Ammon's horn (tissue), 1 donor: ENCODE measurements at regions not wholly inside any gene's neighbourhood (a gene's known extent, or its start where the extent isn't known, plus 50 kb on each side); places are given as distances from the start of the nearest gene placed in this dataset.
A peak's percentile ranks its signal among the peaks of the same experiment; 100 is the strongest.

ENCODE experiments used
- DNase-seq: peaks from one replicate; pipeline ENCODE4 v3.0.0-alpha.2; 2016; ENCODE audit warnings: low spot score

DNA sequence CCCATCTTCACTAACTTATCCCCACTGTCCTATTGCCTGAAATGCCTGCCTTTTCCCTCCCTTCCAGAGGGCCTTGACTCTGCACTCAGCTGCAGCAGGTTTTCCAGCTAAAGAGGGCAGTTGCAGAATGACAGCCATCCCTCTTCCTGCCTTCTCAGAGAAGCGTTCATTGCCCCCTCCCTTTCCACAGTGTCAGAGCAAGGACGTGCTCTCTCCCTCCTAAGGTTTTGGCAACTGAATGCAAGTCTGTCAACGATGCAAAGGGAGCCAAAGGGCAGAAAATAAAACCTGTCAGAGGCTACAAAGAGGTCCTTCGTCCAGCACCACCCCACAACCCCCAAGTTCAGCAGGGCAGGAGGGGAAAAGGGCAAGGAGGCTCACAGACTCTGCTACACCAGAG is 230.1 kb upstream of the THBS1 start:
- no peak for DNase-seq

DNA sequence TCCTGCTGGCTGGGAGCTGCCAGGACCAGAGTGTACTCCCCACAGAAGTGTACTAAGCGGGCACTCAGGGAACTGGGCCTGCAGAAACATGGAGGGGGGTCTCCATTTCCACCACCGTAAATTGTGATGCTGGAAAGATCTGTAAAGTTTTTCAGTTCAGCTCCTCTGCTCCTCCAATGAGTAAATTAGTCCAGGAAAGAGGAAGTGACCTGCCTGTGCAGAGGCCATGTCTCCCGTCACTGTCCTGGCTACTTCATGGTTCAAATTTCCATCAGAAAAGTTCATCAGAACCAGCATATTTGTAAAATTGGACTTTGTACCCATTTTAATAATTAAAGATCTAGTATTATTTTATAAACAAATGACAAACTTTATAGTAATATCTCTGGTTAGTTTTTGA is 226.7 kb upstream of the THBS1 start:
- no peak for DNase-seq

DNA sequence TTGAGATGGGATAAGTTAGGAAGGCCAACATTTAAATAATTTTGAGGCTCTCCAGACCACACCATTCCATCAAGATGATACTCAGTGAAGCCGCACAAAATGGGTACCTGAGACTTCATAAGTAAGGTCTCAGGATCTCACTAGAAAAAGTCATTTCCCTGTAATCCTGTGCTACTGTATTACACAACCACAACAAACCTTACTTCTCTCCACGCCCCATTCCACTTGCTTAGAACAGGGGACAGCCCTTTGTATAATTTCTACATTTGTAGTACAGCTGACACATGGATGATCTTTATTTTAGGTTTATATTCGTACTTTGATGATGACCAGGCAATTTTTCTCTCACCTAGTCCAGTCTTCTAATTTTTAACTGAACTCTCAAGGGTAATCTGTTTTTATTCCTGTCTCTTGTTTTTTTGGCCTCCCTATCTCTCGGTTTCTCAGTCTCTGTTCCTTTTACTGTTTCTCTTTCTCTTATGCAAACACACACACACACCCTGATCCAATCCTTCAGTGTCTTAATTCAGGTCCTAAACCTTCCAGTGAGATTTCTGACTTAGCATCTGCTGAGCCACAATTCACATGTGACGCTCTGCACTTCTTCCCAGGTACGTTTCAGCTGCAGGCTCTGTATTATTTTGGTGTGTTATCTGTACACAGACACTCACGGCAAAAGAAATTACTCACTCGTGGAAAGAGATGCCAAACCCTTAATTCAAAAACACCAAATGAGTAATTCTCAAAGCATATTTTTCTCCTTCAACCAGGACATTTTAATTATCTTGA is 223.2 kb upstream of the THBS1 start:
- no peak for DNase-seq

DNA sequence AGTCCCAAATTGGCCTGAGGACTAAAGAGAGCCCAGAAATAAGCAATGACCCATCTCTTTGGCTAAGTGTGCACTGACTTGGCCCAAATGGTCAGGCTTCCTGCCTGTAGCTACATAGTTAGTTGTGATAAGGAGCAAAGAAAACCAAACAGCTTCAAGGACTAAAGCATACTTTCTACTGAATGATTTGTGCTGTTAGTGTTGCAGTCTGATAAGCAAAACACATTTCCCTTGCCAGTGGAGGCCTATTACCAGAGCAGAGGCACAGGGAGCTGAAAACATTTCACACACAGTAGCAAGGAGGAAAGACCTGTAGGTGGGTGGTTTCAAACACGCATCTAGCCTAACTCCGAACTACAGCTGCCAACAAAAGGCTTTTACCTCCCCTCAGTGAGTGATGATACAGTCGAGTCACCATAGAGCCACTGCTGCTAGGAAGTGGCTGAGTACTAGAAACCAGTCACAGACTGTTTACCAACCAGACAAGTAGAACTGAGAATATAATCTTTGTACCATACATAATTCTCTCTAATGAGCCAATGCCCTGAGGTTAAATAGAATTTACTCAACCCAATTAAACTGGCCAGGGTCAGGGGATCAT is 222.3 kb upstream of the THBS1 start:
- DNase-seq, result peak; percentile 17

DNA sequence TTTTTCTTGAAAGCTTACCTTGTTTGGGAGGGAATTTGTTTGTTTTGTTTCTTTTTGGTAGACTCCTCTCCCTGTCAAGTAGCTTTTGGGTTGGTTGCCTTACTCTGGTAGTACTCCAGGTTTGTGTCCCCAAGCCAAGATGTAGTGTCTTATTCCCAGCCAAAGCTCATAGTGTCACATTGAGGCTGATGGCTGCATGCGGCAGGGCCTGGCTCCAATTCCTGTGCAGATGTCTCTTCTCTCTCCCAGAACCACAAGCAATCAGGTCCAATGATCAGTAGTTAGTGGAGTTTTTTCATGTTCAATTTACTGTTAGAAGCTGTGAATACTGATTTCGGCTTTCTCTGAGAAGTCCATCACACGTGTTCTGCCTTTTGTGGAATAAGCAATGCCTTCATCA is 221.1 kb upstream of the THBS1 start:
- DNase-seq, result peak; percentile 25

DNA sequence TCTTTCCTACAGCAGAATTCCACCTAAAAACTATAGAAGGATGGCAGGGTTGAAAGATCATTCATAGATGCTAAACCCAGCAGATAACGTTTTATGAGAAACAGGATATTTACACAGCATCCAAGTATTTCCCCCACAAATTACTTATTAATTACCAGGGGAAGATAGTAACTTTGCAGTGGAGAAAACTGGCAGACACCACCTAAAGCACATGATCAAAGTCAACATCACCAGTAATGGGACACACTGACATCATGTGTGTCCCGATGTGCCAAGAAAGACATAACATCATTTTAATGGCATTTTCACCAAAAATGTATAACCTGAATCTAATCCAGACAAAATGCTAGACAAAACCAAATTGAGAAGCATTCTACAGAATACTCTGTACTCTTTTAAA is 220.4 kb upstream of the THBS1 start:
- no peak for DNase-seq

DNA sequence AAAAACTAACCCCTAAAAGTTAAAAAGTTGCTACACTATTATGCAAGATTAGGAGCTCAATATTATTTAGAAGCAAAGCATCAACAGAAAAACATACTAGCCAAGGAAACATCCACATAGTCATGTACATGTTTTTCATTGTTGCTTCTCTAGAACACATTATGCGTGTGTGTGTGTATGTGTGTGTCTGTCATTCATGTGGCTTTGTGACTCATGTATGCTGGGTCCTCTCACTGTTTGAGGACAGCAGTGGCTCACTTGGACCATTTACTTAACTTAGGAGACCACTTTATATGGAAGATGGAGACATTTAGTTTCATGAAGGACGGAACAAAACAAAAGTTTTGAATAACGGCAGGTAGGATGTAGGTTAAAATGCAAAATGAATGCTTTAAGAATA is 219.4 kb upstream of the THBS1 start:
- no peak for DNase-seq

DNA sequence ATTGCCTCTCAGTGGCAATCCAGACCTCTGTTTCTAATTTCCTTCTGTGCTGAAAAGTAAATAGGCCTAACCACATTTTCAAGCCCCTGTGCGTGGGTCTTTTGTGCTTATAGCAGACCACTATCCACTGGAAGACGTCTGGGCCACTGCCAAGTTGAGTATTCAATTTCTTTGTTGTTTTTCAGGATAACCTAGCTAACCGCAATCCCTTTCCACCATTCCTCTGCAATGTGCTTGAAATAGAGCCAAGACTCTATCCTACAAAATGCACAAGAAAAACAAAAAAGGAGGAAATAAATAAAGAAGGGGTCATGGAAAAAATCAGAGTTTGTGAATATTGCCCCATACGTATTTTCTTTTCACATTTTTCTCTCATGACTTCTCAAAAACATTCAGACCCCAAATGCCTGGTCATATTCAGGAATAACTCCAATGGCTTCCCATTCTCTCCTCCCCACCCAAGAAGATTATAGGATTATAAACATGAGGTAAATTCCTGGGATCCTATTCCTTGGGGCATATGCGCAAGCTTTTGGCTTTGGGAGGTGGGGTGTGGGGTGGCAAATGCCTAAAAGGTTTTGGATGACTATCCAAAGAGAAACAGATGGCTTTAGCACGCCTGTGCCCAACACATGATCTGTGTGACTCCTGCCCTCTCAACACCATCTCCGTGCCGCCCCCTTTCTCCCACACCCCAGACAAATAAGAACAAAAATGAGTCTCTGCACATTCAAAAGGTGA is 217.9 kb upstream of the THBS1 start:
- no peak for DNase-seq

DNA sequence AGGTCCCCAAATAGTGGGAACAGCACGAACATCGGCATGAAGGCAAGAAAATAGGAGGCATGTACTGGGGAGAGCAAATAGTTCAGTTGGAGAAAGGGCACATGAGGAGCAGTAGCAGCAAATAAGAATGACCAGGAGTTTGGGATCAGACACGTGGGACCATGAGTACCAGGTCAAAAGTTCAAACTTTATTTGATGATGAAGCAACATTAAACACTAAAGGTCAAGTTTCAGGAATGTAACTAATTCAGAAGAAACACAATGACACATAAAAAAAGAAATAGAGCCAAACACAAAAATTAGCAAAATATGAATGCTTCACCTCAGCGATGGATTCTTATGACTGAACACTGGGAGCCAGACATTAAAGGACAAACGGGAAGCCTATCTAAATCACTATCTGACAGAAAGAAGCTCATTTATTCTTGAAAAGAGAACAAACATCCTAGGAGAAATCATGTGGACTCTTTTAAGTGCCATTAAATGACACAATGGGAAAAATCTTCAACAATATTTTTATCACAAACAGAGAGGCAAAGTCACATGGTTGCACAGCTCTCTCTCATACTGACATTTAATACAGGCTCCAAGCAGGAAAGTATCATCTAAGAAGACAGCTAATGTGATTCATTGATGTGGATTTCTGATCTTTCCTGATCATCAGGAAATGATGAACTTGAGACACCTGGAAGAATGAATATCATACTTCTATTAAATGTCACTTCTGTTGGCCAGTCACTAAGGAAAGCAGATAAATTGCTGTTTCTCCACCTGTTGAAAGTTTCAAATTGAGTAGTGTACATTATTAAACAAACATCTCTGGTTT is 216.9 kb upstream of the THBS1 start:
- DNase-seq, result no peak

DNA sequence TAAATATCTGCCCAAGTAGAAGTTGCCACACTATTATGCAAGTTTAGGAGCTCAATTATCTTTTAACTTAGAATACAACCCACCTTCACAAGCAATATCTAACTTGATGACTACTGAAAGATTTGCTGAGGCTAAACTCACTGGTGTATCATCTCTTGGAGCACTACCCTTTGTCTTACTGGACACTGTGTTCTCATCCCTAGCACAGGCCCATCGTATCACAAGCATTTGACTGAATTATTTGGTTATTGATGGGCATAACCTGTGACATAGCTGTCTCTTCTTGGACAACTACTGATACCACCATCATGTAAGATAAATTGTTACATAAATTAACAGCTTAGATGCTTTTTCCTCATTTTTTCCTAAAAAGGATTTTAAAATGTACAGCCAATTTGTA is 216.2 kb upstream of the THBS1 start:
- DNase-seq, result no peak

DNA sequence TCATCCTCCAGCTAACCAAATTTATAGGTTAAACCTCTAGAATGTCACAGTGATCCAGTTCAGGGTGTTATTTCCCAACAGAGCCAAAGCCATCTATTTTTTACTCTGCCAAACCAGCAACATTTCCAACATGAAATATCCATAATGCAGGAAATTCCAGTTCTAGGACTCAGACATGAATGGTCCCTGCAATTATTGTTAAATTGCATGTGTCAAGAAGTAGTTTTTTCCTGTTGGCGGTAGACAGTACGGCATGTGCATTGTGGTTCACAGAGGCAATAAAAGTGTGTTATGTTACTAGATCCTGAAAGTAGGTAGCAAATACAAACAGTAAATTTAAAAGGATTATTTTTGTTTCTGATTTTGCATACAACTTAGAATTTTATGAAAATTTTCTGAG is 215.7 kb upstream of the THBS1 start:
- no peak for DNase-seq

DNA sequence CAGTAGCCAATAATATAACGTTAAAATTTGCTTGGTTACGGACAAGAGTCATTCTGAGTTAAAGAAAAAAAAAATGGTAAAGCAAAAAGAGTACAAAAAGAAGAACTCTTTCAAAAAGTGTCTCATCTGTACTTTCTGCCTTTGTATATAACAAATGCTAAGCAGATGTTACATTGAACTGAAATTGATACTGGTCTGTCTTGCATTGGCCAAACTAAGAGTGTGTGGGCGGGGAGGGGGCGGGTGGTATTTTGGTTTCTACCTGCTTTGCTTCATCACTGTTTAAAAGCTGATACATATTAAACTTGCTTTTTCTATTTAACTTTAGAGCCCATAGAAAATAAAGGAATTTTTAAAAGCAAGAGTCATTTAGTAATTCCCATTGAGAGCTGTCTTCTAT is 215.0 kb upstream of the THBS1 start:
- DNase-seq, result no peak

DNA sequence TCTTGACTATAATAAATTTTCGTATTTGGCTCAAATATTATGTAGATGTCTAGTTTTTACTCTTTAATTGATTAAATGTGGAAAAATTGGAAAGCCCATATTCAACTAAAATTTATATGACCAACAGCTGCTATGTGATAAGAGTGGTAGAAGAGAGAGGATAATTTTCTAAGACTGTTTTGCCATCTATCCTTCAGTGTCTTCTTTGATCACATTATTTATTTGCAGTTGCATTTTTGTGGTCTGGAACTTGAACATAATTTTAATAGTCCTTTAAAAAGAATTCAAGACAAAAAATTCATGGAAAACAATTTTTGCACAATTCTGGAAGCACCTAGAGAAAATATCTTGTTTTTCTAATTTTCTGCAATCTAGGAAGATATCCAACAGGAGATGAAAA is 213.3 kb upstream of the THBS1 start:
- DNase-seq, result no peak

DNA sequence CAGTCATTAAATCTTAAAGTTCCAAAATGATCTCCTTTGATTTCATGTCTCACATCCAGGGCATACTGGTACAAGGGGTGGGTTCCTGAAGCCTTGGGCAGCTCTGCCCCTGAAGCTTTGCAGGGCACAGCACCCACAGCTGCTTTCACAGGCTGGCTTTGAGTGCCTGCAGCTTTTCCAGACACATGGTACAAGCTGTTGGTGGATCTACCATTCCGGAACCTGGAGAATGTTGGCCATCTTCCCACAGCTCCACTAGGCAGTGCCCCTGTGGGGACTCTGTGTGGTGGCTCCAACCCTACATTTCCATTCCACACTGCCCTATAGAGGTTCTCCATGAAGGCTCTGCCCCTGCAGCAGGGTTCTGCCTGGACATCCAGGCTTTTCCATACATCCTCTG is 211.1 kb upstream of the THBS1 start:
- DNase-seq, result no peak

DNA sequence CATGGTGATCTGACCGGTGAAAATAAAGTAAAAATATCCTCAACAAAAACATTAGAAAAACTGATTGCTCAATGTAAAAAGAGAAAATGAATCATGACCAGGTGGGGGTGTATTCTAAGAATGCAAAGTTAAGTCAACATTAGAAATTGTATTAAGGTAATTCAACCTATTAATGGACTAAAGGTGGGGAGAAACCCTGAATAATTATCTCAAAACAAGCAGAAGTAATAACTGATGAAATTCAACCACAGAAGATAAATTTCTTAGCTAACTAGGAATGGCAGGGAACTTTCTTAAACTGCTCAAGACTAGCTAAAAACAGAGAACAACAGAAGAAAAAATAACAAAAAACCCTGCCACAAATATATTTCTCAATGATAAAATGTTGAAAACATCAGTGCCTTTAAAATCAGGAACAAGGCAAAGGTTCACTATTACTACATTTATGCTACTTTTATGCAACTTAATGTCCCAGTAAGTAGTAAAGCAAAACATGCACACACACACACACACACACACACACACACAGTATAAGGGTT is 204.4 kb upstream of the THBS1 start:
- DNase-seq, result no peak

DNA sequence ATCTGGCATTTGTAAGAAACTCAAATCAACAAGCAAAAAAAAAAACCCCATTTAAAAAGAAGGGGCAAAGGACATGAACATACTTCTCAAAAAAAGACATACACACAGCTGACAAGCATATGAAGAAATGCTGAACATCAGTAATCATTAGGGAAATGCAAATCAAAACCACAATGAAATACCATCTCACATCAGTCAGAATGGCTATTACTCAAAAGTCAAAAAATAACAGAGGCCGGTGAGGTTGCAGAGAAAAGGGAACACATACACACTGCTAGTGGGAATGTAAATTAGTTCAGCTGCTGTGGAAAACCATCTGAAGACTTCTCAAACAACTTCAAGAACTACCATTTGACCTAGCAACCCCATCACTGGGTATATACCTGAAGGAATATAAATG is 199.4 kb upstream of the THBS1 start:
- no peak for DNase-seq

DNA sequence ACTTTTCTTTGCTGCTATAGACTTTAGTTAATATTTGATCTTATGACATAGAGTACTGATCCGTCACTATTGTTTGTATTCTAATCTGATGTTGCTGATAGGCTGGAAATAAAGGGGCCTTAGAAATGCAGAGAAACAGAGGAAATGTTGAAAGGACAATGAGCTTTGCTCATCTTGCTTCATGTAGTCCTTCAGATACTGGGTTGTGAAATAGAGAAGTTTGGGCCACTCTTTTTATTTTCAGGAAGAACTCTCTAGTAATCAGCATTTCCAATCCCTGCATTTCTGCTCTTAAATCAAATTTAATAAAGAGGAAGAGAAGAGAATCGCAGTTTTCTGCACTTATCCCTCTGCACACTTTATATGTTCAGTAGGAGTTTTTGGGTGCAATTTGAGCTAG is 192.8 kb upstream of the THBS1 start:
- DNase-seq, result no peak

DNA sequence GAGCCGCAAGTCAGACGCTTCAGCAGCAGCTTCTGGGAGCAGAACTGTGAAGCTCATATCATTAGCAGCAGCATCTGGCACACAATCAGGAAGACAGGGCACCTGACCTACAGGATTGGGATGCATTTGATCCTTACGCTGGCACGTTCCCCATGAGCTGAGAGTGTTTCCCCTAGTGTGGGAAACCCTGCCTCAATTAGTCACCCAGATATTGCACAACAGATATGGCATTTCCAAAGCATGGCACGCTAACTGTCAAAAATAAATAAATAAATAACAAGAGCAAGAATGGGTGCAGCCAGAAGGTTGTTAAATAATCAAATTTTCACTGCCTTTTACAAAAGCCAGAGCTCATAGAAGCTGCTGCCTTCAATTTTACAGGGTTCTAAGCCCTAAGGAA is 189.6 kb upstream of the THBS1 start:
- no peak for DNase-seq

DNA sequence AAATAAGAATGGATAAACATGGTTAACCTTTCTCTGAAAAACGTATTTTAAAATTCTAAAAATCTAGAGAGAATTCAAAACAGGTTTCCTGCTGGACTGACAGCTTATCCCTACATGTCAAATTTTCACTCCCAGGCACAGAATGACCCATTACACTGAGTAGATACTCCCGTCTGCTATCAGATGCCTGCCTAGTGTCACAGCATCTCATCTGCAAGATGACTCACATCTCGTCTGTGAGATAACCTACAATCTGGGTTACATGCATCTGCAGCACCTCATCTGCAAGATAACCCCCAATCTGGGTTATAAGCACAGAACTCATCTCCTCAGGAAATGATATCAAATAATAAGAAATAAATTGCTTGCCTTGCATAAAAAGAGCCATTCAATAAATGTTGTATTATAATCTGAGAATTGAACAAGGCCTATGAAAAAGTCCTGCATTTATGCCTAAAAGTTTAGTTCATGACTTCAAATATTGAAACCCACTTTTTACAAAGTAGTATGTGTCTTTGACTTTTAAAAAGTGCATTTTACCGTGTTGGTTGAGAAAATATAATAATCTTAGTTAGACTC is 188.3 kb upstream of the THBS1 start:
- no peak for DNase-seq

DNA sequence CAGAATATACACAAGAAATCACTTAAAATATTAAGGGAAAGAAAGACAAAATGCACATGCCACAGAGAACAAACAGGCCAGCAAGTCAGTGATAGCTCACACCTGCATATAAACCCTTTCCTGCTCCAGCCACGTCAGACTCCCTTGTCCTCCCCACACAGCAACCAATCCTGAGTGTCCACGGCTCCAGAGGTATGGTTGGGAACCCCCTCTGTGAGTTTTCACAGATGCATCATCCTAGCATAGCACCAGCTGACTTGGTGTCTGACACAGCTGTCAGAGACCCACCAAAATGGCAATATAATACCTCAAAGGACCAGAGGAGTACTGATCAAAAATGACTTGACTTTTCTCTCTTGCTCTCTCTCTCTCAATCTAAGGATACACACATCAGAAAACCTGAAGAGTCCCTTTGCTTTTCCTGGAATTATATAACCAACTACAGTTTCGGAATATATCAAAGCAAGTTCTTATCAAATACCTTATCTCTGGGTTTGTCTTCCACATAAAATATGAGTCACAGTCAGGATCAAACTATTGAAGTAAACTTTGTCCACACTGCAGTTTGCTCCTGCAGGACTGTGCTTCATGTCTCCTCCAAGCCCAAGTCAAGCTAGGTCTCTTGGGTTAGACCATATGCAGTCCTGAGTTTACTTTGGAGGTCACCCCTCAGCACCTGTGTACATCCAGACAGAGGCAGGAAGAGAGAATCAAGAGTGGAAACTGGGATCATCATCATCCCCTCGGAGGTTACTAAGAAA is 187.1 kb upstream of the THBS1 start:
- no peak for DNase-seq

DNA sequence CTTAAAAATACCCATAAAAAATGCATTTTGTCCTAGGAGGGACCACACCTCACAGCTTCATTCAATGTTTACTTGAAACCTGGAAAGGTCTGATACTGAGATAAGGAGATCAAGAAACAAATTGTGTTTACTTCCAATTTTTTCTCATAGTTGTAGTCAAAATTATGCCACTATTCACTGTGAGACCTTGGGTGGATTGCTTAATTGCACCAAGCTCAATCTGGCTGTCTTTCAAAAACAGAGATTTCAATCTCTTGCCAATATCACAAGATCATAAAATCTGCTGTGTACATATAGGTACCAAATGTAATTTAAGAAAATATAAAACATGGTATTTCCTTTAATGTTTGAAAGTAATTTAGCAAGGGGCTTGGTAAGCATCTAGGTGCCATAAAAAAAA is 186.4 kb upstream of the THBS1 start:
- no peak for DNase-seq
